HepG2 (cell line): ENCODE measurements at regions not wholly inside any gene's neighbourhood (a gene's known extent, or its start where the extent isn't known, plus 50 kb on each side); places are given as distances from the start of the nearest gene placed in this dataset.

Experiments used
- ATAC-seq: fragments of 200-7000 bp; cut with Tn5 transposase; 3 replicates; pipeline ENCODE4 v1.9.1; 2020; ENCODE audit warnings: mild to moderate bottlenecking, moderate library complexity
- BruUV-seq: library from RNA; stranded (reverse); fragments of 400-500 nt; replicated peaks from 2 replicates; lab custom pipeline; 2021; lab: Mats Ljungman, UMichigan
- CTCF ChIA-PET: fragments of 300-600 bp; formaldehyde crosslinking; extraction: SDS; loops from one replicate; lab custom pipeline; 2021; ENCODE audit warnings: low total read pairs, inconsistent platforms, low intra/inter-chr PET ratio; lab: Yijun Ruan, JAX
- POLR2A ChIA-PET: fragments of 350-600 bp; sonication (Branson Sonifier 250); formaldehyde crosslinking; loops from one replicate; lab custom pipeline; 2020; ENCODE audit warnings: antibody characterized with exemption, inconsistent platforms; lab: Yijun Ruan, JAX
- DNase-seq: peaks from one replicate; pipeline ENCODE4 v3.0.0-alpha.2; 2015; ENCODE audit warnings: low spot score
- FAIRE-seq: peaks from 3 replicates; lab custom pipeline; 2011; peaks lifted over from hg19 to GRCh38; lab: Jason Lieb, UNC
- H2AFZ ChIP-seq: one replicate; pipeline ENCODE4 v1.6.1; 2011; ENCODE audit warnings: low read length, inconsistent platforms
- H3K27ac ChIP-seq: fragments of 300-600 bp; 3 replicates; pipeline ENCODE4 v1.8.0; 2011; ENCODE audit warnings: mixed run types, mild to moderate bottlenecking, mixed read lengths, low read length, inconsistent platforms; ENCODE audit not compliant: insufficient read depth; ENCODE audit errors: extremely low read length
- H3K27me3 ChIP-seq, 2 experiments: fragments of 200-600 bp in 1 of 2; 2 replicates in 1 of 2; 3 replicates in 1 of 2; pipeline versions ENCODE4 v1.6.0 to v1.8.0; 2011; ENCODE audit warnings: low read length in 2 of 2, mild to moderate bottlenecking in 2 of 2, moderate library complexity in 2 of 2, inconsistent platforms in 1 of 2; ENCODE audit not compliant: insufficient read depth in 2 of 2, control insufficient read depth in 1 of 2
- H3K36me3 ChIP-seq, 2 experiments: fragments of 200-600 bp in 1 of 2; replicated peaks in 1 of 2; 2 replicates in 1 of 2; 3 replicates in 1 of 2; pipeline versions ENCODE4 v1.5.1 to v1.8.0; 2011; ENCODE audit warnings: low read length in 2 of 2, inconsistent platforms in 1 of 2; ENCODE audit not compliant: insufficient read depth in 2 of 2, control insufficient read depth in 1 of 2
- H3K4me1 ChIP-seq: 2 replicates; pipeline ENCODE4 v1.5.1; 2012; ENCODE audit warnings: low read length, inconsistent platforms; ENCODE audit not compliant: insufficient read depth
- H3K4me2 ChIP-seq: 2 replicates; pipeline ENCODE4 v1.6.0; 2011; ENCODE audit warnings: low read depth, low read length, inconsistent platforms
- H3K4me3 ChIP-seq, 3 experiments: fragments of 200-600 bp in 1 of 3; sonication (generic), shearing (Covaris generic) in 1 of 3; replicated peaks in 1 of 3; 2 replicates each; pipeline ENCODE4 v1.5.1; 2011 to 2016; ENCODE audit warnings: low read length in 3 of 3, inconsistent platforms in 2 of 3, low read depth in 2 of 3, mild to moderate bottlenecking in 2 of 3, control low read depth in 1 of 3, mixed read lengths in 1 of 3; ENCODE audit not compliant: insufficient read depth in 1 of 3
- H3K79me2 ChIP-seq: one replicate; pipeline ENCODE4 v1.6.1; 2011; ENCODE audit warnings: low read length, inconsistent platforms; ENCODE audit not compliant: insufficient read depth
- H3K9ac ChIP-seq: 2 replicates; pipeline ENCODE4 v1.6.0; 2011; ENCODE audit warnings: mild to moderate bottlenecking, low read depth, low read length, inconsistent platforms; ENCODE audit not compliant: insufficient read depth
- H3K9me3 ChIP-seq: 2 replicates; pipeline ENCODE4 v1.5.1; 2012; ENCODE audit warnings: mild to moderate bottlenecking, low read length
- H4K20me1 ChIP-seq: 2 replicates; pipeline ENCODE4 v1.6.0; 2011; ENCODE audit warnings: inconsistent platforms, mild to moderate bottlenecking, low read length, moderate library complexity; ENCODE audit not compliant: insufficient read depth
- BRF2 ChIP-seq: sonication (generic); formaldehyde crosslinking; IDR thresholded peaks from 2 replicates; pipeline ENCODE4 v1.8.1; 2022; ENCODE audit warnings: mild to moderate bottlenecking, missing genetic modification reagents
- FOSL2 ChIP-seq: sonication (generic); formaldehyde crosslinking; IDR thresholded peaks from 2 replicates; pipeline ENCODE4 v1.4.0; 2020; ENCODE audit warnings: missing genetic modification reagents
- KDM5B ChIP-seq: sonication (generic); formaldehyde crosslinking; IDR thresholded peaks from 2 replicates; pipeline ENCODE4 v1.4.0; 2020; ENCODE audit warnings: missing genetic modification reagents, mild to moderate bottlenecking, borderline replicate concordance
- MEIS1 ChIP-seq: sonication (generic); formaldehyde crosslinking; IDR thresholded peaks from 2 replicates; pipeline ENCODE4 v1.9.0; 2021; ENCODE audit warnings: mild to moderate bottlenecking, missing genetic modification reagents, moderate library complexity, borderline replicate concordance
- POLR2A ChIP-seq, 2 experiments: IDR thresholded peaks; 2 replicates each; pipeline ENCODE4 v1.6.1; 2011; ENCODE audit warnings: low read depth in 2 of 2, low read length in 2 of 2, mild to moderate bottlenecking in 1 of 2, moderate library complexity in 1 of 2; ENCODE audit not compliant: insufficient read depth in 1 of 2
- ZNF326 ChIP-seq: sonication (generic); formaldehyde crosslinking; IDR thresholded peaks from 2 replicates; pipeline ENCODE4 v1.4.0; 2020; ENCODE audit warnings: missing genetic modification reagents, borderline replicate concordance
- WGBS: methylation state at CpG from one replicate; pipeline ENCODE4 v1.1.6; 2017; ENCODE audit warnings: low lambda C conversion rate; 5-methylcytosine and 5-hydroxymethylcytosine counted together
- in situ Hi-C: cut with HindIII; loops from 2 replicates; pipeline ENCODE4 v1.10.0; 2017; ENCODE audit warnings: low pct_unique_long_range_greater_than_20kb; ENCODE audit not compliant: extremely low pct_ligation_motif_present
- intact Hi-C: fragments of 100-400 bp; cut with micrococcal nuclease; formaldehyde crosslinking; loops from one replicate; pipeline ENCODE4 v1.10.0; 2022; ENCODE audit not compliant: unreplicated experiment
- TF ChIP-seq, protein P1 (sequence below): sonication (generic); formaldehyde crosslinking; IDR thresholded peaks from 2 replicates; pipeline ENCODE4 v1.4.0; 2020; ENCODE audit warnings: missing genetic modification reagents, mild to moderate bottlenecking, borderline replicate concordance

- WGBS = 1% methylated on average over 3 of the region's 3 CpGs
- no TSS peak for BruUV-seq
- ATAC-seq (no peak), FAIRE-seq (no peak), DNase-seq (no peak)
- intact Hi-C loops (loop anchor here (5.0 kb wide), 1 partner anchor 564 kb away; no protein-coding TSS in a partner anchor), in situ Hi-C loops (loop anchor here (10.0 kb wide), 1 partner anchor 561 kb away; no protein-coding TSS in a partner anchor)
- Histone ChIP-seq H3K27ac (no peak overlapping the region), H2AFZ (no peak overlapping the region), H3K9ac (no peak overlapping the region), H3K4me1 (no peaks in the 10 kb centered on the region), H3K36me3 (no peaks in the 10 kb centered on the region), H4K20me1 (no peaks in the 10 kb centered on the region), H3K9me3 (no peaks in the 10 kb centered on the region), H3K4me2 (no peak overlapping the region), H3K27me3 (peaks cover under 1 to 24% of the 10 kb centered on the region in 2 experiments; a peak in 4 of 5 replicates), H3K4me3 (no peak overlapping the region), H3K79me2 (no peaks in the 10 kb centered on the region)
- POLR2A ChIA-PET = no interaction called here
- CTCF ChIA-PET = no interaction called here
- TF ChIP-seq MEIS1 (CRISPR knock-in tag) (no peak), FOSL2 (no peak), ZNF326 (no peak), BRF2 (CRISPR knock-in tag) (no peak), KDM5B (no peak), POLR2A (IDR thresholded peaks at IDR 0.05; ENCODE audit: insufficient read depth in 1 of 2, low read depth in 2 of 2, low read length in 2 of 2) (no peak)
- TF ChIP-seq, protein P1, sequence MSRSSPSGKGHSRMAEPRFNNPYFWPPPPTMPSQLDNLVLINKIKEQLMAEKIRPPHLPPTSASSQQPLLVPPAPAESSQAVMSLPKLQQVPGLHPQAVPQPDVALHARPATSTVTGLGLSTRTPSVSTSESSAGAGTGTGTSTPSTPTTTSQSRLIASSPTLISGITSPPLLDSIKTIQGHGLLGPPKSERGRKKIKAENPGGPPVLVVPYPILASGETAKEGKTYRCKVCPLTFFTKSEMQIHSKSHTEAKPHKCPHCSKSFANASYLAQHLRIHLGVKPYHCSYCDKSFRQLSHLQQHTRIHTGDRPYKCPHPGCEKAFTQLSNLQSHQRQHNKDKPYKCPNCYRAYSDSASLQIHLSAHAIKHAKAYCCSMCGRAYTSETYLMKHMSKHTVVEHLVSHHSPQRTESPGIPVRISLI (CRISPR knock-in tag) = no peak
These were observed 202.3 kb downstream of the ERMARD start for GRCh38 chr6:169953686-169954085.
